PC-9 (cell line): ENCODE measurements at regions not wholly inside any gene's neighbourhood (a gene's known extent, or its start where the extent isn't known, plus 50 kb on each side); places are given as distances from the start of the nearest gene placed in this dataset.

Experiments used
- BruUV-seq: library from RNA; stranded (reverse); fragments of 400-500 nt; replicated peaks from 2 replicates; lab custom pipeline; 2021; lab: Mats Ljungman, UMichigan
- CTCF ChIA-PET: fragments of 300-600 bp; sonication (Branson Sonifier 250); formaldehyde crosslinking; loops from one replicate; lab custom pipeline; 2022; ENCODE audit warnings: antibody characterized with exemption; lab: Charles Lee
- POLR2A ChIA-PET: fragments of 300-600 bp; sonication (Branson Sonifier 250); formaldehyde crosslinking; loops from one replicate; lab custom pipeline; 2022; ENCODE audit warnings: antibody characterized with exemption; ENCODE audit not compliant: unreplicated experiment; lab: Charles Lee
- DNase-seq, 2 experiments: peaks; one replicate each; pipeline versions ENCODE4 v3.0.0 to v3.0.0-alpha.2; 2015 to 2022; ENCODE audit warnings: mixed read lengths in 1 of 2
- H2AFZ ChIP-seq: fragments of 200-600 bp; sonication (generic); 2 replicates; pipeline ENCODE4 v1.8.1; 2017; ENCODE audit warnings: antibody characterized with exemption
- H3F3A ChIP-seq: fragments of 200-600 bp; sonication (generic); 2 replicates; pipeline ENCODE4 v1.8.1; 2017; ENCODE audit warnings: antibody characterized with exemption, mild to moderate bottlenecking, low read depth; ENCODE audit not compliant: insufficient read depth
- H3K27ac ChIP-seq: fragments of 200-600 bp; sonication (generic); 2 replicates; pipeline ENCODE4 v1.6.1; 2016; ENCODE audit warnings: mixed run types
- H3K27me3 ChIP-seq: fragments of 200-600 bp; sonication (generic); 2 replicates; pipeline ENCODE4 v1.6.1; 2016; ENCODE audit warnings: low read depth, mixed run types; ENCODE audit not compliant: insufficient read depth
- H3K36me3 ChIP-seq: fragments of 200-600 bp; sonication (generic); 2 replicates; pipeline ENCODE4 v1.6.1; 2016; ENCODE audit warnings: low read depth, mixed run types
- H3K4me1 ChIP-seq: fragments of 200-600 bp; sonication (generic); replicated peaks from 2 replicates; pipeline ENCODE4 v1.6.1; 2016; ENCODE audit warnings: mixed run types; ENCODE audit not compliant: insufficient read depth
- H3K4me2 ChIP-seq: fragments of 200-600 bp; sonication (generic); 2 replicates; pipeline ENCODE4 v1.6.1; 2017; ENCODE audit warnings: mixed run types
- H3K4me3 ChIP-seq: fragments of 200-600 bp; sonication (generic); 2 replicates; pipeline ENCODE4 v1.6.1; 2016; ENCODE audit warnings: mixed run types
- H3K79me2 ChIP-seq: fragments of 200-600 bp; sonication (generic); 2 replicates; pipeline ENCODE4 v1.6.1; 2017; ENCODE audit warnings: low read depth, mixed run types
- H3K9me2 ChIP-seq: fragments of 200-600 bp; sonication (generic); 2 replicates; pipeline ENCODE4 v1.8.1; 2017; ENCODE audit warnings: mild to moderate bottlenecking; ENCODE audit not compliant: insufficient read depth
- H3K9me3 ChIP-seq: fragments of 200-600 bp; sonication (generic); 2 replicates; pipeline ENCODE4 v1.8.1; 2016; ENCODE audit warnings: low read depth; ENCODE audit not compliant: insufficient read depth
- H4K20me1 ChIP-seq: fragments of 200-600 bp; sonication (generic); 2 replicates; pipeline ENCODE4 v1.8.1; 2017; ENCODE audit not compliant: insufficient read depth
- CTCF ChIP-seq: fragments of 200-600 bp; sonication (generic); conservative IDR thresholded peaks from 2 replicates; pipeline ENCODE4 v1.6.1; 2017; ENCODE audit warnings: mixed run types, antibody characterized with exemption, mild to moderate bottlenecking, moderate library complexity
- EZH2 ChIP-seq: fragments of 200-600 bp; sonication (generic); IDR thresholded peaks from 2 replicates; pipeline ENCODE4 v1.8.0; 2017; ENCODE audit warnings: antibody characterized with exemption, low read depth
- intact Hi-C: fragments of 100-400 bp; cut with micrococcal nuclease; formaldehyde crosslinking; loops from one replicate; pipeline ENCODE4 v1.10.0; 2022; ENCODE audit not compliant: unreplicated experiment

- no peaks in the 10 kb centered on the region for H3K27me3 ChIP-seq
- no peaks in the 10 kb centered on the region for H3K9me2 ChIP-seq
- ChIA-PET CTCF (no interaction called here), POLR2A (no interaction called here)
- no peak for DNase-seq
- H3K4me1 ChIP-seq: no peaks in the 10 kb centered on the region
- no peaks in the 10 kb centered on the region for H3F3A ChIP-seq
- H3K4me2 ChIP-seq: no peak overlapping the region
- H3K79me2 ChIP-seq: no peaks in the 10 kb centered on the region
- H3K27ac ChIP-seq: no peak overlapping the region
- no peaks in the 10 kb centered on the region for H3K9me3 ChIP-seq
- TF ChIP-seq EZH2 (no peak), CTCF (no peak)
- no peaks in the 10 kb centered on the region for H4K20me1 ChIP-seq
- H3K4me3 ChIP-seq: no peak overlapping the region
- H2AFZ ChIP-seq: no peak overlapping the region
- no TSS peak for BruUV-seq
- intact Hi-C loops: no loop called here
- no peaks in the 10 kb centered on the region for H3K36me3 ChIP-seq
Observed at GRCh38 chr15:94987085-94987484, 755.7 kb downstream of the MCTP2 start.

DNA sequence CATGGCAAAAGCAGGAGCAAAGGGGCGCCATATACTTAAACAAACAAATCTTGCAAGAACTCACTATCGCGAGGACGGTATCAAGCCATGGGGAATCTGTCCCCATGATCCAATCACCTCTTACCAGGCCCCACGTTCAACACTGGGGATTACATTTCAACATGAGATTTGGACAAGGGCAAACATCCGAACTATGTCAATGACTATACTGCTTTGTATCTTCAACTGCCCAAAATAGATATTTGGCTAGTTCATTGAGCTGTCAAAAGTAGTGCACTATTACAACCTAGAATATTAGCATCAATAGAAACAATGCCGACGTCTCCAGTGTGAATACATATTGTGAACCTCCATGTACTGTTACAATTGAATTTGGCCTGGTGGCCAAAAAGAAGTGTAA, 760.4 kb downstream of the MCTP2 start:
- Histone ChIP-seq H3K27ac (no peak overlapping the region), H3K9me2 (no peaks in the 10 kb centered on the region), H2AFZ (no peak overlapping the region), H3K4me3 (no peak overlapping the region), H3K4me2 (no peak overlapping the region), H3K36me3 (no peaks in the 10 kb centered on the region), H3K79me2 (no peaks in the 10 kb centered on the region), H3K27me3 (no peaks in the 10 kb centered on the region), H4K20me1 (no peaks in the 10 kb centered on the region), H3F3A (no peaks in the 10 kb centered on the region), H3K9me3 (no peaks in the 10 kb centered on the region), H3K4me1 (no peaks in the 10 kb centered on the region)
- TF ChIP-seq CTCF (no peak), EZH2 (no peak)
- POLR2A ChIA-PET: no interaction called here
- DNase-seq: no peak
- CTCF ChIA-PET: no interaction called here
- intact Hi-C loops: no loop called here
- BruUV-seq: no TSS peak

DNA sequence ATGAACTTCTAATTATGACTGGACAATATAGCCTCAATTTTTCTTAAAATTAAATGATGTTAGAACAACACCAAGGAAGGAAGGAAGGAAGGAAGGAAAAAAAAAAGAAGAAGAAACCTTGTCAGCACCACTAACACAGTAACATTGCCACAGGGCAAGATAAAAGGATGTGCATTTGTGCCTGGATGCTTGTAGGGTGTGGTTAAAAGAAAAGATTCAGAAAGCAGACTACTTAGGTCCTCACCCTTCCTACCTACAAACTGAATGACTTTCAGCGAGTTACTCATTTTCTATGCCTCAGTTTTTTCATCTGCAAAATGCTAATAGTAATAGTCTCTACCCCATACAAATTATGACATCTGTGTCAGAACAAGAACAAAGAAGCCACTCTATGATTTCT, 778.3 kb downstream of the MCTP2 start:
- Histone ChIP-seq H3K36me3 (no peaks in the 10 kb centered on the region), H3F3A (no peaks in the 10 kb centered on the region), H3K9me2 (no peaks in the 10 kb centered on the region), H3K27ac (no peak overlapping the region), H3K4me3 (no peak overlapping the region), H2AFZ (no peak overlapping the region), H3K9me3 (no peaks in the 10 kb centered on the region), H3K27me3 (no peaks in the 10 kb centered on the region), H3K4me1 (no peaks in the 10 kb centered on the region), H4K20me1 (no peaks in the 10 kb centered on the region), H3K79me2 (no peaks in the 10 kb centered on the region), H3K4me2 (no peak overlapping the region)
- POLR2A ChIA-PET: no interaction called here
- CTCF ChIA-PET: no interaction called here
- DNase-seq: no peak
- intact Hi-C loops: no loop called here
- no TSS peak for BruUV-seq
- no peak for TF ChIP-seq CTCF
- no peak for TF ChIP-seq EZH2
